ENCODE measurements at regions not wholly inside any gene's neighbourhood (a gene's known extent, or its start where the extent isn't known, plus 50 kb on each side); places are given as distances from the start of the nearest gene placed in this dataset.

DNA sequence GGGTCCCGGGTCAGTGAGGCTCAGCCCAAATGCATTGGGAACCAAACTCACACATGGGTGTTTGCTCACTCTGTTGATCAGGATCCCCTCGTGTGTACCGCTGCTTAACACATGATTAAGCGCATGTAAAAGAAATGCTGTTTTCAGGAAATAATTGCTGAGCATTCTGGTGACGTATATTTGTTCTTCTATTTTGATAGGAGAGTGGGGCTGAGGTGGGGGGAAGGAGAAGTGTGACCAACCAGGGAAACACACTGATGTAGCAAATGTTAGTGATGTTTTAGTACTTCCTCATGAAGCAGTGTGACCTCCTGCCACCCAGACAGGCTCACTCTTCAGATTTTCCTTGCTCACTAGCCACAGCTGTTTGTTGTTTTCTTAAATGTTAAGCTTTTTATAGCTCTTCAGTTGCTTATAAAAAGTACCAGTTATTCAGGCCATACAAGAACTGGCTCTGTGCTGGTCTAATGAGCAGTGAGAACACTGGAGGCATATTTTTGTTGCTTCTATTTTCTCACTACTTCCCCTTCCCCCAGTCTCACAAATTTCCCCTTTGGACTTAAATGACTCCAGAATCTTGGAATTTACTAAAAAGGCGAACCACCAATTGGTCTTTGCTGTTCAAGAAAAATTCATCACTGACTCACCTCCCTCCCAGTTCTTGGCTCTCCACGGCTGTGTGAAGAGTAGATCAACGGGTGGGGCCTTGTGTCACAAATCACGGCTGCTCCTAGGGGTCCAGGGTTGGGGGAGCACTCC is 79.2 kb upstream of the BACH2 start:
- Histone ChIP-seq H3K9me3 (no peaks in the 10 kb centered on the region), H3K4me1 (peaks cover 4% of the 10 kb centered on the region), H3K36me3 (no peaks in the 10 kb centered on the region), H3K27ac (no peak overlapping the region), H3K27me3 (no peaks in the 10 kb centered on the region), H3K4me3 (no peak overlapping the region)
- DNase-seq: no peak
- ATAC-seq: peak; percentile 72
- TF ChIP-seq, protein P1, sequence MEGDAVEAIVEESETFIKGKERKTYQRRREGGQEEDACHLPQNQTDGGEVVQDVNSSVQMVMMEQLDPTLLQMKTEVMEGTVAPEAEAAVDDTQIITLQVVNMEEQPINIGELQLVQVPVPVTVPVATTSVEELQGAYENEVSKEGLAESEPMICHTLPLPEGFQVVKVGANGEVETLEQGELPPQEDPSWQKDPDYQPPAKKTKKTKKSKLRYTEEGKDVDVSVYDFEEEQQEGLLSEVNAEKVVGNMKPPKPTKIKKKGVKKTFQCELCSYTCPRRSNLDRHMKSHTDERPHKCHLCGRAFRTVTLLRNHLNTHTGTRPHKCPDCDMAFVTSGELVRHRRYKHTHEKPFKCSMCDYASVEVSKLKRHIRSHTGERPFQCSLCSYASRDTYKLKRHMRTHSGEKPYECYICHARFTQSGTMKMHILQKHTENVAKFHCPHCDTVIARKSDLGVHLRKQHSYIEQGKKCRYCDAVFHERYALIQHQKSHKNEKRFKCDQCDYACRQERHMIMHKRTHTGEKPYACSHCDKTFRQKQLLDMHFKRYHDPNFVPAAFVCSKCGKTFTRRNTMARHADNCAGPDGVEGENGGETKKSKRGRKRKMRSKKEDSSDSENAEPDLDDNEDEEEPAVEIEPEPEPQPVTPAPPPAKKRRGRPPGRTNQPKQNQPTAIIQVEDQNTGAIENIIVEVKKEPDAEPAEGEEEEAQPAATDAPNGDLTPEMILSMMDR (IDR thresholded peaks at IDR 0.05): no peak
- intact Hi-C loops (cut with DNase I): no loop called here

DNA sequence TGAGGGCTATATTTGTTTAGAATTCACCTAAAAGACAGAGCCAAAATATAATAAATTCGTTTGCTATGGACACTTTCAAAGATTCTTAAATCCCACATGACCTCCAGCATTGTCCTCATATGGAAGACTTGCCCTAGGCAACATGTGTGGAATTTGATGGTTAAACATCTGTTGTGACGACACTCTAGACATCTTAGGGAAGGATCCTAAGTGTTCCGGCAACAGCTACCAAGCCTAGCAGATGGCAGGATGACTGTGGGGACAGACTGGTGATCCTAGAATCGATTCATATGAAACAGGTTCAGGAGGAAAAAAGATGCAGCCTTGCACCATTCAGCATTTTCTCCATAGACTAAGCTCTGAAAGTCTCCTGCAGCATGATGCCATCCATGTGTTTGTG is 77.6 kb upstream of the BACH2 start:
- Histone ChIP-seq H3K4me1 (peaks cover 9% of the 10 kb centered on the region), H3K27ac (no peak overlapping the region), H3K4me3 (no peak overlapping the region), H3K36me3 (no peaks in the 10 kb centered on the region), H3K27me3 (no peaks in the 10 kb centered on the region), H3K9me3 (no peaks in the 10 kb centered on the region)
- ATAC-seq (no peak), DNase-seq (no peak)
- TF ChIP-seq, protein P1 (IDR thresholded peaks at IDR 0.05): no peak
- intact Hi-C loops (cut with DNase I): no loop called here

DNA sequence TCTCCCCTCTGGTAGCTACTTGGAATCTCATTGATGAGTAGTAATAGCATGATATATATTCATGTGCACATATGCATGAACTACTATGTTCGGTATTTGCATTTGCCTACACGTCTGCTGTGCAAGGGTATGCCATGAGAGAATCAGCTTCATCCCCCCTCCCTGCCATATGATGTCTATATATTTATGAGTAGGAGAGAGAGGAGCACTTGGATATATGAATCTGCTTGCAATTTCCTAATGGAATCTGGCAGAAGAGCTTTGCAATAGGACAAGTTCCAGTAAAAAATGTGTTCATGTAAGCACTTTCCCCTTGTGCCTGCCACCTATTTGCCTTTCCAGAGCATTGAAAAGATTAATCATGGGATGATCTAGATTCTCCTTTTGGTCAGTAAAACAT is 76.2 kb upstream of the BACH2 start:
- intact Hi-C loops (cut with DNase I): no loop called here
- H3K9me3 ChIP-seq: no peaks in the 10 kb centered on the region
- no peaks in the 10 kb centered on the region for H3K27me3 ChIP-seq
- TF ChIP-seq, protein P1 (IDR thresholded peaks at IDR 0.05): no peak
- DNase-seq (no peak), ATAC-seq (no peak)
- H3K4me3 ChIP-seq: no peak overlapping the region
- H3K4me1 ChIP-seq: peaks cover 14% of the 10 kb centered on the region
- H3K36me3 ChIP-seq: no peaks in the 10 kb centered on the region
- no peak overlapping the region for H3K27ac ChIP-seq

DNA sequence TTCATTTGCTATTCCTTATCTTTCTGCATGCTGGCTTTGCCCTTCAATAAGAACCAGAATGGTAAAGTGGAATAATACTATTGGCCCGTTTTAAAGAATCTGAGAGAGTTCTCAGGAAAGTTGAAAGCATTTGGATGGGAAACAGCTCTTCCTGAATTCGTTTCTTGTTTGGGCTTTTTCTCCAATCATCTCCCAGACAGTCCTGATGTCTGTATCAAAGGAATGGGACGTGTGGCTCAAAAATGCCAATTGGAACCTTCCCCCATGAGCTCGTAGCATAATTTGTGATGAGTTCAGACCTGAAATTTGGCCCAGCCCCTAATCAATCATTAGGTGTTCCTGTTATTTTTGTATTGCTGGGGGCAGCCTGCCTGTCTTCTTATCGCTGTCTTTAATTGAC is 75.8 kb upstream of the BACH2 start:
- TF ChIP-seq, protein P1 (IDR thresholded peaks at IDR 0.05): no peak
- intact Hi-C loops (cut with DNase I): no loop called here
- H3K27me3 ChIP-seq: no peaks in the 10 kb centered on the region
- no peak for DNase-seq
- H3K9me3 ChIP-seq: no peaks in the 10 kb centered on the region
- H3K36me3 ChIP-seq: no peaks in the 10 kb centered on the region
- H3K4me1 ChIP-seq: peaks cover 14% of the 10 kb centered on the region
- H3K4me3 ChIP-seq: no peak overlapping the region
- H3K27ac ChIP-seq: no peak overlapping the region
- no peak for ATAC-seq

DNA sequence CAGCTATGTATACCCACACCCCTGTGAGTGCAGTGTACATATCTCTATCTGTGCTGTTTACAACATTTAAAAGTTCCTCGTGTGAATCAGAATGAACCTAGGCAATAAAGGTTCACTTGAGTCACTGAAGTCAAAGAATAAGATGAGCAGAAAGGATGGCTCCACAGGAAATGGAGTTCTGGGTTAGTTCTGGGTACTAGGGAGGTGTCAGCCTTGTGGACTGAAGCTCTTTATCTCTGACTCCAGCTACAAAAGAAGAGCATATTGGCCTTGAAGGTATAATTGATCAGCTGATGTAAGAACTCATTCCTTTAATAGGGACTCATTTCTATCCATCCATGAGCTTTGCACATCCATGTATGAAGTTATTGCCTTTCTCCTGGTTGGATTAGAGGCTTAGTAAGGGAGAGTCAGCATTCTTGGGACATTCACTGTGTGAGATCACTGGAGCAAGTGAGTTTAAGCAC is 73.9 kb upstream of the BACH2 start:
- intact Hi-C loops (cut with DNase I): no loop called here
- ATAC-seq (no peak), DNase-seq (no peak)
- H3K4me3 ChIP-seq: no peak overlapping the region
- H3K36me3 ChIP-seq: no peaks in the 10 kb centered on the region
- peaks cover 13% of the 10 kb centered on the region for H3K4me1 ChIP-seq
- H3K9me3 ChIP-seq: no peaks in the 10 kb centered on the region
- TF ChIP-seq, protein P1 (IDR thresholded peaks at IDR 0.05): no peak
- H3K27me3 ChIP-seq: no peaks in the 10 kb centered on the region
- no peak overlapping the region for H3K27ac ChIP-seq

Measured in upper lobe of right lung (tissue), 1 donor.